ENCODE measurements at regions not wholly inside any gene's neighbourhood (a gene's known extent, or its start where the extent isn't known, plus 50 kb on each side); places are given as distances from the start of the nearest gene placed in this dataset.

DNA sequence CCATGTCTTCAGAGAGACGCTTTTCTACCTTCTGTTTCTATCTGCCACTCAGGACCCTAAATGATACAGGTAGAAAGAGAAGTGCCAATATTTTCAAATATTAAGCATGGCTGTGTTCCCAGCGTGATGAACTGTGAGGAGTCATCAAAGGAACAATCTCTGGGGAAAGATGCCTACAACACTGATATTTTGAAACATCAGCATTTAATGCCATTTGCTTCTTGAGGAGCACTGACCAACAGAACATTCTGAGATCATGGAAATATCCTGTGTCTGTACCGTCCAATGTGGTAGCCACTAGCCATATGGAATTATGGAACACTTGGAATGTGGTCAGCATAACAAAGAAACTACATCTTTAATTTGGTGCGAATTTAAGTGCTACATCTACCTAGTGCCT is 117.9 kb upstream of the COL6A5 start:
- CTCF ChIA-PET, result no interaction called here
- in situ Hi-C loops (cut with HindIII; ENCODE audit: low pct_unique_long_range_greater_than_20kb, low sequenced_read_pairs), result no loop called here
- H3K9me3 ChIP-seq (ENCODE audit: control insufficient read depth, insufficient read depth, low read depth, low read length), result no peaks in the 10 kb centered on the region
- intact Hi-C loops (cut with micrococcal nuclease; ENCODE audit: unreplicated experiment), result no loop called here
- no TSS peak for BruUV-seq (replicated peaks)
- TF ChIP-seq SIN3A (IDR thresholded peaks at IDR 0.05; ENCODE audit: borderline replicate concordance, insufficient read depth, low read depth, low read length) (no peak), POLR2AphosphoS5 (IDR thresholded peaks at IDR 0.05; ENCODE audit: low read depth, low read length) (no peak), TCF7L2 (IDR thresholded peaks at IDR 0.05; ENCODE audit: low read depth, low read length) (no peak)
- TF ChIP-seq, protein P1, sequence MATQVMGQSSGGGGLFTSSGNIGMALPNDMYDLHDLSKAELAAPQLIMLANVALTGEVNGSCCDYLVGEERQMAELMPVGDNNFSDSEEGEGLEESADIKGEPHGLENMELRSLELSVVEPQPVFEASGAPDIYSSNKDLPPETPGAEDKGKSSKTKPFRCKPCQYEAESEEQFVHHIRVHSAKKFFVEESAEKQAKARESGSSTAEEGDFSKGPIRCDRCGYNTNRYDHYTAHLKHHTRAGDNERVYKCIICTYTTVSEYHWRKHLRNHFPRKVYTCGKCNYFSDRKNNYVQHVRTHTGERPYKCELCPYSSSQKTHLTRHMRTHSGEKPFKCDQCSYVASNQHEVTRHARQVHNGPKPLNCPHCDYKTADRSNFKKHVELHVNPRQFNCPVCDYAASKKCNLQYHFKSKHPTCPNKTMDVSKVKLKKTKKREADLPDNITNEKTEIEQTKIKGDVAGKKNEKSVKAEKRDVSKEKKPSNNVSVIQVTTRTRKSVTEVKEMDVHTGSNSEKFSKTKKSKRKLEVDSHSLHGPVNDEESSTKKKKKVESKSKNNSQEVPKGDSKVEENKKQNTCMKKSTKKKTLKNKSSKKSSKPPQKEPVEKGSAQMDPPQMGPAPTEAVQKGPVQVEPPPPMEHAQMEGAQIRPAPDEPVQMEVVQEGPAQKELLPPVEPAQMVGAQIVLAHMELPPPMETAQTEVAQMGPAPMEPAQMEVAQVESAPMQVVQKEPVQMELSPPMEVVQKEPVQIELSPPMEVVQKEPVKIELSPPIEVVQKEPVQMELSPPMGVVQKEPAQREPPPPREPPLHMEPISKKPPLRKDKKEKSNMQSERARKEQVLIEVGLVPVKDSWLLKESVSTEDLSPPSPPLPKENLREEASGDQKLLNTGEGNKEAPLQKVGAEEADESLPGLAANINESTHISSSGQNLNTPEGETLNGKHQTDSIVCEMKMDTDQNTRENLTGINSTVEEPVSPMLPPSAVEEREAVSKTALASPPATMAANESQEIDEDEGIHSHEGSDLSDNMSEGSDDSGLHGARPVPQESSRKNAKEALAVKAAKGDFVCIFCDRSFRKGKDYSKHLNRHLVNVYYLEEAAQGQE (IDR thresholded peaks at IDR 0.05; ENCODE audit: insufficient read depth in 1 of 2, low read depth in 2 of 2, low read length in 1 of 2), result no peak
- TF ChIP-seq, protein P2, sequence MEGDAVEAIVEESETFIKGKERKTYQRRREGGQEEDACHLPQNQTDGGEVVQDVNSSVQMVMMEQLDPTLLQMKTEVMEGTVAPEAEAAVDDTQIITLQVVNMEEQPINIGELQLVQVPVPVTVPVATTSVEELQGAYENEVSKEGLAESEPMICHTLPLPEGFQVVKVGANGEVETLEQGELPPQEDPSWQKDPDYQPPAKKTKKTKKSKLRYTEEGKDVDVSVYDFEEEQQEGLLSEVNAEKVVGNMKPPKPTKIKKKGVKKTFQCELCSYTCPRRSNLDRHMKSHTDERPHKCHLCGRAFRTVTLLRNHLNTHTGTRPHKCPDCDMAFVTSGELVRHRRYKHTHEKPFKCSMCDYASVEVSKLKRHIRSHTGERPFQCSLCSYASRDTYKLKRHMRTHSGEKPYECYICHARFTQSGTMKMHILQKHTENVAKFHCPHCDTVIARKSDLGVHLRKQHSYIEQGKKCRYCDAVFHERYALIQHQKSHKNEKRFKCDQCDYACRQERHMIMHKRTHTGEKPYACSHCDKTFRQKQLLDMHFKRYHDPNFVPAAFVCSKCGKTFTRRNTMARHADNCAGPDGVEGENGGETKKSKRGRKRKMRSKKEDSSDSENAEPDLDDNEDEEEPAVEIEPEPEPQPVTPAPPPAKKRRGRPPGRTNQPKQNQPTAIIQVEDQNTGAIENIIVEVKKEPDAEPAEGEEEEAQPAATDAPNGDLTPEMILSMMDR (IDR thresholded peaks at IDR 0.05), result no peak
- DNase-seq (ENCODE audit: low read depth, low spot score) (no peak), ATAC-seq (no peak)
- H3K36me3 ChIP-seq (ENCODE audit: control insufficient read depth, insufficient read depth, low read length), result no peaks in the 10 kb centered on the region
- H3K4me1 ChIP-seq (ENCODE audit: control insufficient read depth, insufficient read depth, low read length), result no peaks in the 10 kb centered on the region
- peaks cover 6% of the 10 kb centered on the region for H3K27me3 ChIP-seq (ENCODE audit: control insufficient read depth, insufficient read depth, low read length)
- no peak overlapping the region for H3K27ac ChIP-seq (ENCODE audit: low read length)
- H3K4me3 ChIP-seq (ENCODE audit: low read depth in 2 of 2, low read length in 2 of 2), result no peak overlapping the region
- POLR2A ChIA-PET, result no interaction called here

DNA sequence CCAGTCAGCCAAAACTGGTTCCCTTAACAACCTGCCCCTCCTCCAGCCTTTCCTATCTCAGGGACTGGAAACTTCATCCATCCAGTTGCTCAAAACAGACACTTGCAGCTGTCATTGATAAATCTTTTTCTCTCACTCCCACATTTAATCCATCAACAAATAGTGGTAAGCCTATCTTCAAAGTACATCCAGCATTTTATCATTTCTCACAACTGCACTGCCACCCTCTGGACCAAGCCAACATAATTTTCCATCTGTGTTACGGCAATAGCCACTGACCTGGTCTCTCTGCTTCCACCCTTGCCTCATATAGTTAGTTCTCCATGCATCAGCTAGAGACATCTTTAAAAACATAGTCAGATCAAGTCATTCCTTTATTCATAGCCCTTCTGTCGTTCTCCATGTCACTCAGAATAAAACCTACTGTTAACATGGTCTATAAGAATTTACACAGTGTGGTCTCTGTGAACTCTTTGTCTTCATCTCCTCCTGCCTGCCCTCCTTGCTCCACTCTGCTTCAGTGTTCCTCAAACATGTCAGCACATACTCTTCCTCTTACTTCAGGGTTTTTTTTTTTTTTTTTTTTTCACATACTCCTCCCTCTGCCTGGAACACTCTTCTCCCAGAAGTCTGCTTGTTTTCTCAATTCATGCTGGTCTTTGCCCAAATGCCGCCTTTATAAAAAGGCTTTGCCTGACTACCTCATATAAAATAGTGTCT is 102.5 kb upstream of the COL6A5 start:
- no peak for ATAC-seq

More for the DNA sequence above, 102.5 kb upstream of the COL6A5 start:
- H3K4me3 ChIP-seq (ENCODE audit: low read depth in 2 of 2, low read length in 2 of 2), result no peak overlapping the region
- intact Hi-C loops (cut with micrococcal nuclease; ENCODE audit: unreplicated experiment) (no loop called here), in situ Hi-C loops (cut with HindIII; ENCODE audit: low pct_unique_long_range_greater_than_20kb, low sequenced_read_pairs) (no loop called here)
- no peaks in the 10 kb centered on the region; the same call in 1 of the 2 replicates for H3K27me3 ChIP-seq (ENCODE audit: control insufficient read depth, insufficient read depth, low read length)
- ChIA-PET POLR2A (no interaction called here), CTCF (no interaction called here)
- DNase-seq (ENCODE audit: low read depth, low spot score), result peak; percentile 2
- no TSS peak for BruUV-seq (replicated peaks)
- H3K27ac ChIP-seq (ENCODE audit: low read length), result no peak overlapping the region
- H3K36me3 ChIP-seq (ENCODE audit: control insufficient read depth, insufficient read depth, low read length), result no peaks in the 10 kb centered on the region
- no peaks in the 10 kb centered on the region for H3K4me1 ChIP-seq (ENCODE audit: control insufficient read depth, insufficient read depth, low read length)
- no peaks in the 10 kb centered on the region for H3K9me3 ChIP-seq (ENCODE audit: control insufficient read depth, insufficient read depth, low read depth, low read length)
- TF ChIP-seq, protein P2 (IDR thresholded peaks at IDR 0.05), result peak; percentile 41
- TF ChIP-seq, protein P1 (IDR thresholded peaks at IDR 0.05; ENCODE audit: insufficient read depth in 1 of 2, low read depth in 2 of 2, low read length in 1 of 2), result no peak
